Suppressor macrophage treated with lipopolysaccharide for 4 hours (primary cell): ENCODE measurements at regions not wholly inside any gene's neighbourhood (a gene's known extent, or its start where the extent isn't known, plus 50 kb on each side); places are given as distances from the start of the nearest gene placed in this dataset.
"Not testable (repeated sequence)": the region's sequence is repeated elsewhere in the genome, so short reads cannot be mapped to it uniquely, and the experiment has no call there.

Source experiments
- DNase-seq: peaks from one replicate; pipeline ENCODE4 v3.0.0-alpha.2; 2020

GRCh38 chr9:113705306-113705927, 170.7 kb upstream of the ZNF618 start:
- no peak for DNase-seq

DNA sequence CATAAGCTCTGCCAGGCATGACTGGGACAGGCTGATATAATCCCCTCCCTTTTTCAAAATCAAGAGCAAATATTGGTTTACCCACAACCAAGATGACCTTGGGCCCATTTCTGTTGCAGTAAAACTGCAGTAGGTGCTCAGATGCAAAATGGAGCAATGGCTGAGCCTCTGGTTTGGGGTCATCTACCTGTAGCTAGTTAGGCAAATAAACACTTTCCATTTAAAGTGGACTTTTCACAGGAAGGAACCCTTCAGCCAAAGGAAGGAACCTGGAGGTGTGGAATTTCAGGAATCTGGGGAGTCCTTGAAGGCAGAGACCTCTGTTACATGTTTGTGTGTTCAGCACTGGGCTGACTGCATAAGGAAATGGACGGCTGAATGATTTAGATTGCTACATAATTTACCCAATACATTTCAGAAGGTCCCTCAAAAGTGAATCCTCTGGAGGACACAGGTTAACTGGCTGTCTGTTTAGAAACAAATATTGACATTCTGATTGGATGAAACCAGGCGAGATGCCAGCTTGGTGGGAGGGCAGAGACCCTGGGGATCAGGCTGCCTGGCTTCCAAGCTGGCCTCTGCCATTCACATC, 170.1 kb upstream of the ZNF618 start:
- DNase-seq, result no peak

DNA sequence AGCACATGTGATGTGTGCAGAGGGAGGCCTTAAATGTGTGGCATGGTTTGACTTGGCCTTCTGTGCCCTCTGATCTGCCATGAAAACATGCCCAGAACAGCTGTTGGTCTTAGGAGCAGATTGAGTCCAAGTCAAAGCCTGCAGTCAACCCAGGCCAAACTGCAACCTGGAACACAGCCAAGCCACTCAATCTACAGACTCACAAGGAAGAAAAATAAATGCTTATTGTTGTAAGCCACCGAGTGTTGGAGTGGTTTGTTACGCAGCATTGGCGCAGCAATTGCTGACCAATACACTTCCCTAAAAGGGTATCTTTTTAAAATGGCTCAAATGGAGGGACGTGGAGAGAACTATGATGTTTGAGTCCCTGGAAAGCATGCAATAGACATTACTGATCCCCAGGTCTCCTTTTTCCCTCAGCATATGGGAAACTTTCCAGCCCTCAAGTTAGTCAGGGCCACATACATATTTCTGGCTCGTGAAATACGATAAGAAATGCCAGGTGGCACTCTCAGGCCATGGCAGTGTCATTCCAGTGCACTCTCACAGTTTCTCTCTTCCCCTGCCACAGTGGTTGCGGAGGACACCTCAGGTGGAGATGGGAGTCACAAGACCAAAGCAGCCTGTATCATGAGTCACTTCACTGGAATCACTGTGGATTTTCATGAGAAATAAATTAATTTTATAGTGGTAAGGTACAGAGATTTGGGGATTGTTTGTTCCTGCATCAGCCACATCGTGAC, 168.0 kb upstream of the ZNF618 start:
- DNase-seq, result no peak

GRCh38 chr9:113708821-113709713, 167.0 kb upstream of the ZNF618 start:
- DNase-seq, result no peak

DNA sequence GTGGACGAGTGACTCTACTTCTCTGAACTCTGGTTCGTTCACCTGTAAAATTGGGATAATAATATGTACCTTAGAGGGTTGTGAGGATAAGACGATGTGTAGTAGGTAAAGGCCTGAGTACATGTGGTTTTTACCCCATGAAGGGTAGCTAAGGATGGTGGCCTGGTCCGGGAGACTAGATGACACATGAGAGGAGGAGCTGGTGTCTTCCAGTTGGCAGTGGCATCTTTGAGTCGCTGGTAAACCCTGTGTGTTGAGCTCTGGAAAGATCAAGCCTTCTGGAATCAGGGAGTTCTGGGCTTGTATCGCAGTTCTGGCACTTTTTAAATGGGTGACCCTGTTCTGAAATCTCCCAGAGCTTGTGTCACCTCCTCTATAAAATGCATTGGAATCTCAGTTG, 166.4 kb upstream of the ZNF618 start:
- DNase-seq, result no peak

DNA sequence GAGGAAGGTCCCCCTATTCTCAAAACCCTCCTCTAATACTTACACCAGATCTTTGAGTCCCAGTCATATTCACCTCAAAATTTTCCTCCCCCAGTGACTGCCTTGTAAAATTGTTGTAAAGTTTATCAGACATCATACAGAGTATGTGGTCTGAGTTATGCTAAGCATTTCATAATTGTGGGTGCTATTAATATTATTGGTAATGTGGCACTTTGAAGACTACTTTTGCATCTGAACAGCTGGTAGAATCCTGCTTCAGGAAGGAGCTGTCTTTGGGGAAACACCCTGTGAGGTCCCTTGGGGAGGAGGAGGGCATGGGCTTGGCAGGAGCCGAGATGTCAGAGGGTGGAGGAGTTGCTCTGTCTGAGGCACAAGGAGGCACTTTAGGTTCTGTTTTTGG, 164.9 kb upstream of the ZNF618 start:
- no peak for DNase-seq

- DNase-seq, result no peak
These were observed 164.1 kb upstream of the ZNF618 start for GRCh38 chr9:113712053-113712452.

GRCh38 chr9:113715086-113715485, 161.0 kb upstream of the ZNF618 start:
- no peak for DNase-seq

DNA sequence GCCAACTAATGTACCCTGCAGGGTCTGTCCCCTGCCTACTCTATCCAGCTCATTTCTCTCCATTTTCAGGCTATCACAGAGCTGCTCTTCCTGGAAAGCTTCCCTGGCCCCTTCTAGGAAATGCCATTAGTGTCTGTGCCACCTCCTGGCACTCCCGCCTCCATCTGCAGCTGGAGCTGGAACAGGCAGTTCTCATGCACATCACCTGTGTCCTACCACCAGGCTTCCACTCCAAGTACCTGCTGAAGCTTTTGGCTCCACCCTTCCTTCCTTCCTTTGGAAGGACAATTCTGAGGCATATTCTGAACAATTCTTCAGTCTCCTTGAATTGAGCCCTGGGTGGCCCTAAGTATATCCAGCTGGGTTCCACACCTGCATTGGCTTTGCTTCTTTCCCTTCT, 156.2 kb upstream of the ZNF618 start:
- no peak for DNase-seq

DNA sequence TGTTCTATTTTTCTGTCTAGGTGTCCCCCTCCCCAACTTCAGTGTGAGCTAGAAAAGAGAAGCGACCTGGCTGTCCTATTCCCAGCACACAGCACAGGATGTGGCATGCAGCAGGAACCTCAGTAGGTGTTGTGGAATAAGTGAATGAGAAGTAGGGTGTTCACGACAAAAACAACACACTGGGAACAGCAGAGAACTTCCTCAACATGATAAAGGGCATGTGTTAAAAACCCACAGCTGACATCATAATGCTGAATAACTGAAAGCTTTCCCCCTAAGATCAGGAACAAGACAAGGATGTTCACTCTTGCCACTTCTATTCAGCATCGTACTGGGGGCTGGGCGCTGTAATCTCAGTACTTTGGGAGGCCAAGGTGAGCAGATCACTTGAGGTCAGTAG, 155.6 kb upstream of the ZNF618 start:
- DNase-seq, result peak; percentile 30

GRCh38 chr9:113721856-113722255, 154.3 kb upstream of the ZNF618 start:
- DNase-seq, result peak; percentile 28

DNA sequence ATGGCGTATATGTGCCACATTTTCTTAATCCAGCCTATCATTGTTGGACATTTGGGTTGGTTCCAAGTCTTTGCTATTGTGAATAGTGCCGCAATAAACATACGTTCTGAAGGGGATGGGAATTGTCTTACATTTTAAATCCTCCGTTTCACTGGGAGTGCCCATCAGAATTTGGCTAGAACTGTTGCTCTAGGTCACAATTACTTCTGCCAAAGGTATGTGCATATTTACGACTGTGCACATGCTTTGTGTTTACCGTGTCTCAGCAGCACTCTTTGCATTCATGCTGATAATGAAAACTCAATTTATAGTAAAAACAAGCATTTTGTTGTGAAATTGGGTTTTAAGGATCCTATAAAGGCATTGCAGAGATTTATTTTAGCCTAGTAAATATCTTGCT, 151.9 kb upstream of the ZNF618 start:
- no peak for DNase-seq

DNA sequence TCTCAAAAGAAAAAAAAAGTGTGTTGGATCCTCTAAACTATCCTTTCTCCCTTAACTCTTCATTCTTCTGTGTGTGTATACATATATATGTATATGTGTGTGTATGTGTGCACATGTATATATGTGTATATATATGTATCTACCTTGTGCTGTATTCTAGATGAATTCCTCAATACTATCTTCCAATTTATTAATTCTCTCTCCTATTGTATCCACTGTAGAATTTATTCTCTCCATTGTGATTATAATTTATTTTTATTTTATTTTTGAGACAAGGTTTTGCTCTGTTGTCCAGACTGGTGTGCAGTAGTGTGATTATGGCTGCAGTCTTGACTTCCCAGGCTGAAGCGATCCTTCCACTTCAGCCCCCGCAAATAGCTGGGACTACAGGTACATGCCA, 147.1 kb upstream of the ZNF618 start:
- no peak for DNase-seq

DNA sequence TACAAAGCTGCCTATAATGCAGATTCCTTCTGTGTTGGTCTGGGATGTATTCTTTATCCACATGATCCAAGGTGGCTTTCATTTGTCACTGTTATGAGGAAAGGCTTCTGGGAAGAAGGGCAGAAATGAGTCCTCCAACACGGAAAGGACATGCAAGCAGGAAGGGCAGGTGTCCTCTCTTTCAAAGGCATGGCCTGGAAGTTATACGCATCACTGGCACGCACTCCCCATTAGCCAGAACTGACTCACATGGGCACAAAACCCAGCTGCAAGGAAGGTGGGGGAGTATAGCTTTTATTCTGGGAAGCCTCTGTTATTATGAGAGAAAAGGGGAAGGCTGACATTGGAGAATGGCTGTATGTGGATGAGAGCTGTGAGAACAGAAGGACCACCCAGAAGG, 141.3 kb upstream of the ZNF618 start:
- no peak for DNase-seq

DNA sequence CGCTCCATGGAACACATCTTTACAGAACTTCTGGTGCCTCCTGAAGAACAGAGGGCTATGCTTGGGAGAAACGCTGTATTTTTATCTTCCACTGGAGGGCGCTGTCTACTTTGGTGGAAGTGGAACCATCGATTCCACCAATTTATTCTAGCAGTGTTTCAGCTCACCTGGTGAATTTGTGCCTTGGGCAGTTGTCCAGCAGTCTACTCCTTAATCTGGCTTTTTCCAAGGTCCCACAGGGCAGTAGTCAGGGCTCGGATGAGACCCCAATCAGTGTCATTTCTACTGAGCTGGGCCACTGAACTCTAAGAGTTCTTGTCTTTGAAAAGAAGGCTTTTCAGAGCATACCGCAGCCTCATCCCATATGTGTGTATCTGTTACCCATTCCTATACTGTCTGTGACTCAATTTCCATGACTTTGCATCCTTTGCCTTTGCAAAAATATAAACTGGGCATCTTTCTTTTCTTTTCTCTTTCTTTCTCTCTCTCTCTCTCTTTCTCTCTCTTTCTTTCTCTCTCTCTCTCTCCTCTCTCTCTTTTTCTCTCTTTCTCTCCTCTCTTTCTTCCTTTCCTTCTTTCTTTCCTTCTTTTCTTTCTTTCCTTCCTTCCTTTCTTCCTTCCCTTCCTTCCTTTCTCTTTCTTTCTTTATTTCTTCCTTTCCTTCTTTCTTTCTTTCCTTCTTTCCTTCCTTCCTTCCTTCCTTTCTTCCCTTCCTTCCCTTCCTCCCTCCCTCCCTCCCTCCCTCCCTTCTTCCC, 138.4 kb upstream of the ZNF618 start:
- DNase-seq, result peak; percentile 77

- no peak for DNase-seq
These were observed 137.6 kb upstream of the ZNF618 start for GRCh38 chr9:113738496-113738892.

- DNase-seq, result no peak
These were observed 137.1 kb upstream of the ZNF618 start for GRCh38 chr9:113738893-113739604.

- not testable (repeated sequence) for DNase-seq
These were observed 136.3 kb upstream of the ZNF618 start for GRCh38 chr9:113739605-113740507.

GRCh38 chr9:113740508-113741500, 135.3 kb upstream of the ZNF618 start:
- not testable (repeated sequence) for DNase-seq
